Smooth muscle cell of the brain vasculature (primary cell): ENCODE measurements at regions not wholly inside any gene's neighbourhood (a gene's known extent, or its start where the extent isn't known, plus 50 kb on each side); places are given as distances from the start of the nearest gene placed in this dataset.

Source experiments
- DNase-seq: peaks from one replicate; pipeline ENCODE4 v3.0.0-alpha.2; 2012; ENCODE audit warnings: low read depth, low spot score

- no peak for DNase-seq
Observed at GRCh38 chr1:4915154-4915553, 260.7 kb downstream of the AJAP1 start.

- no peak for DNase-seq
Observed at GRCh38 chr1:4908486-4908885, 254.1 kb downstream of the AJAP1 start.

- no peak for DNase-seq
Observed at GRCh38 chr1:4894566-4894965, 240.2 kb downstream of the AJAP1 start.

- DNase-seq: no peak
Observed at GRCh38 chr1:4880626-4881025, 226.2 kb downstream of the AJAP1 start.

- DNase-seq: no peak
Observed at GRCh38 chr1:4877426-4877825, 223.0 kb downstream of the AJAP1 start.

- no peak for DNase-seq
Observed at GRCh38 chr1:4871373-4871772, 217.0 kb downstream of the AJAP1 start.

- DNase-seq: no peak
Observed at GRCh38 chr1:4868521-4868920, 214.1 kb downstream of the AJAP1 start.

- no peak for DNase-seq
Observed at GRCh38 chr1:4856396-4856795, 202.0 kb downstream of the AJAP1 start.

GRCh38 chr1:4854367-4854766, 200.0 kb downstream of the AJAP1 start:
- no peak for DNase-seq

- DNase-seq: no peak
Observed at GRCh38 chr1:4853904-4854303, 199.5 kb downstream of the AJAP1 start.

- no peak for DNase-seq
Observed at GRCh38 chr1:4851385-4852065, 197.1 kb downstream of the AJAP1 start.

GRCh38 chr1:4848431-4848830, 194.0 kb downstream of the AJAP1 start:
- DNase-seq: no peak

- no peak for DNase-seq
Observed at GRCh38 chr1:4847711-4848110, 193.3 kb downstream of the AJAP1 start.
